Left lung (tissue), 4 donors: ENCODE measurements at regions not wholly inside any gene's neighbourhood (a gene's known extent, or its start where the extent isn't known, plus 50 kb on each side); places are given as distances from the start of the nearest gene placed in this dataset.
"Not testable (repeated sequence)": the region's sequence is repeated elsewhere in the genome, so short reads cannot be mapped to it uniquely, and the experiment has no call there.

ENCODE experiments used
- ATAC-seq: fragments of 200-7000 bp; cut with Tn5 transposase; one replicate; pipeline ENCODE4 v1.9.1; 2020; ENCODE audit warnings: moderate library complexity
- DNase-seq, 4 donors: peaks; one replicate each; pipeline ENCODE4 v3.0.0-alpha.2; 2013 to 2020
- H3K27ac ChIP-seq, 2 donors: fragments of 200-600 bp; sonication (generic) in 1 of 2; one replicate each; pipeline versions ENCODE4 v1.5.0 to v1.8.0; 2020 to 2021
- H3K27me3 ChIP-seq, 2 donors: fragments of 200-600 bp; sonication (generic) in 1 of 2; one replicate each; pipeline versions ENCODE4 v1.5.0 to v1.8.0; 2020 to 2021
- H3K36me3 ChIP-seq, 2 donors: fragments of 200-600 bp; sonication (generic) in 1 of 2; one replicate each; pipeline versions ENCODE4 v1.5.0 to v1.8.0; 2020 to 2021
- H3K4me1 ChIP-seq, 2 donors: fragments of 200-600 bp; one replicate each; pipeline ENCODE4 v1.8.0; 2021
- H3K4me3 ChIP-seq, 2 donors: fragments of 200-600 bp; sonication (generic) in 1 of 2; one replicate each; pipeline versions ENCODE4 v1.5.0 to v1.8.0; 2020 to 2021; ENCODE audit warnings: mild to moderate bottlenecking in 1 of 2
- H3K9me3 ChIP-seq, 2 donors: fragments of 200-600 bp; sonication (generic) in 1 of 2; one replicate each; pipeline versions ENCODE4 v1.5.0 to v1.8.0; 2020 to 2021
- CTCF ChIP-seq, 2 donors: fragments of 200-600 bp; sonication (generic) in 1 of 2; IDR thresholded peaks; one replicate each; pipeline versions ENCODE4 v1.5.0 to v1.8.0; 2021; ENCODE audit warnings: antibody characterized with exemption in 2 of 2
- intact Hi-C, 2 donors: fragments of 100-400 bp; cut with DNase I; formaldehyde crosslinking; loops; one replicate each; pipeline versions ENCODE4 v1.11.2 to v1.14.2; 2022
- donor health status: DM: no; HTN: yes; CAD: no.
- donor health status: DM: no; HTN: no; CAD: no.

DNA sequence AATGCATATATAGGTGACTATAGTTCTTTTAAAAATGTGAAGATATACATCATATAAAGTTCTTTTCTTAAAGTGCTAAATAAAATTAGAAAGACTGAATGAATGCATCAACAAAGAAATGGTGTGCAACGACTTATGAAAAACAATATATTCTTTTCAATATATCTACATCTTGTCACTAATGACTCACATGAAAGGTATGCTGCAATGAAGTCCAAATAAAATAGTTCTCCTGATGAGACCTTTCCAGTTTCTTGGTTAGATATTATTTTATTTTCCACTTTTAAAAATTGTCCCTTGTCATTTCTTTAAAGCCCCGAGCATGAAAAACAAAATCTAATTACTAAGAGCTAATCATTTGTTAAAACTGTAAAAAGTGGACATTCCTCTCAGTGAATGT, 462.1 kb downstream of the PCDH11X start:
- Histone ChIP-seq H3K4me1 (no peaks in the 10 kb centered on the region), H3K27ac (no peak overlapping the region), H3K9me3 (no peaks in the 10 kb centered on the region), H3K36me3 (no peaks in the 10 kb centered on the region), H3K4me3 (no peak overlapping the region), H3K27me3 (no peaks in the 10 kb centered on the region)
- intact Hi-C loops = no loop called here
- TF ChIP-seq CTCF (IDR thresholded peaks at IDR 0.05) = no peak
- ATAC-seq = no peak
- DNase-seq = no peak

DNA sequence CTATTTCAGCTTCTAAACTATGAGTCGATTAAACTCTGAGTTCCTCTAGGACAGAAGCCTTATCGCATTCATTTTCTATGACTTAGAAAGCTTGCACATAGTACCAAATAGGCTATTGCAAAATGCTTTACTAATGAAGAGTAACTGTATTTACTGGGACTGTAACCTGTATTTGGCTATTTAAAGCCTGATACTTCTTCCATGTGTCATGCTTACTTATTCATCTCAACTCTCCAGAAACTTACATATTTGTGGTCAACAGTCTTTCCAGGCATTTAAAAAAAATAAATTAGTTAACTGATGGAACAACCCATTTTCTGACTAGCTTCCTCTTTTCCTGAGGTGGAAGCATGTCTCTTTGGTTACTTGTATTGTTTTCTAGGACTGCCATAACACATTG, 467.9 kb downstream of the PCDH11X start:
- Histone ChIP-seq H3K36me3 (no peaks in the 10 kb centered on the region), H3K4me3 (no peak overlapping the region), H3K9me3 (no peaks in the 10 kb centered on the region), H3K27ac (no peak overlapping the region), H3K27me3 (no peaks in the 10 kb centered on the region), H3K4me1 (no peaks in the 10 kb centered on the region)
- no peak for ATAC-seq
- intact Hi-C loops = no loop called here
- no peak for DNase-seq
- TF ChIP-seq CTCF (IDR thresholded peaks at IDR 0.05) = no peak

DNA sequence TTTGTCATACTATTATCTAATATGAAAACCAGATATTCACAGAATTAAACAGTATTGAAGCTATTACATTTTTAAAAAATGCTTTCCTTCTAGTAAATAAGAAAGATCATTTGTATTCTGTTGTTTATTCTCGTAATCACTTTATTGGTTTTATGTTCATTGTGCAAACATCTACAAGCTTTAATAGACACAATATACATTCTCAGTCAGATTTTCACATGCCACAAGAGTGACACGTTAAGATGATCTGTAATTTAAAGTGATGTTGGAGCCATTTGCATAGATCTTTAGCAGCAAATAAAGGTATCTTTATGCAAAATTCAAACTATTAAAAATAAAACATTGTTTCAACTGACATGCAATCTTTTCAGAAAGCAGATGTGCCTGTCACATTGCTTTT, 469.9 kb downstream of the PCDH11X start:
- Histone ChIP-seq H3K9me3 (no peaks in the 10 kb centered on the region), H3K4me3 (no peak overlapping the region), H3K36me3 (no peaks in the 10 kb centered on the region), H3K27me3 (no peaks in the 10 kb centered on the region), H3K27ac (no peak overlapping the region), H3K4me1 (no peaks in the 10 kb centered on the region)
- ATAC-seq = no peak
- intact Hi-C loops = no loop called here
- no peak for TF ChIP-seq CTCF (IDR thresholded peaks at IDR 0.05)
- DNase-seq = no peak

DNA sequence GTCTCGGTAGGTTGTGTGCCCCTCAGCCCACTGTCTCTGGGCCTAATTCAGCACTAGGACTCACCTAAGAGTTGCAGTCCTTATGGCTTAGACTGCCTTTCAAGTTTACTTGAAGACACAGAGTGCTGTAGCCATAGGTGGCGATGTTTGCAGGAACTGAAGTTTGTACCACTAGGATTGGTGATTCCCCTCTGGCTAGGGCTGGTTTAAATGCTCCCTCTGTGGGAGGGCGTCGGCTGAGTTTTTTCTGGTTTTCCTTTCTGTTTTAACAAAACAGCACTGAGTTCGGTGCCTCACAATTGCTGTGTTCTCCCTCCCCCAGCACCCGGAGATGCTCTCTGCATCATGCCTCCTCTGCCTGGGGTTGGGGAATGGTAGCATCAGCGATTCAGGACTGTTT, 480.9 kb downstream of the PCDH11X start:
- no peak for TF ChIP-seq CTCF (IDR thresholded peaks at IDR 0.05)
- Histone ChIP-seq H3K36me3 (no peaks in the 10 kb centered on the region), H3K9me3 (peaks cover 0 to 12% of the 10 kb centered on the region in 2 donors), H3K27ac (no peak overlapping the region), H3K27me3 (no peaks in the 10 kb centered on the region), H3K4me3 (no peak overlapping the region), H3K4me1 (no peaks in the 10 kb centered on the region)
- ATAC-seq = no peak
- intact Hi-C loops = no loop called here
- no peak for DNase-seq

DNA sequence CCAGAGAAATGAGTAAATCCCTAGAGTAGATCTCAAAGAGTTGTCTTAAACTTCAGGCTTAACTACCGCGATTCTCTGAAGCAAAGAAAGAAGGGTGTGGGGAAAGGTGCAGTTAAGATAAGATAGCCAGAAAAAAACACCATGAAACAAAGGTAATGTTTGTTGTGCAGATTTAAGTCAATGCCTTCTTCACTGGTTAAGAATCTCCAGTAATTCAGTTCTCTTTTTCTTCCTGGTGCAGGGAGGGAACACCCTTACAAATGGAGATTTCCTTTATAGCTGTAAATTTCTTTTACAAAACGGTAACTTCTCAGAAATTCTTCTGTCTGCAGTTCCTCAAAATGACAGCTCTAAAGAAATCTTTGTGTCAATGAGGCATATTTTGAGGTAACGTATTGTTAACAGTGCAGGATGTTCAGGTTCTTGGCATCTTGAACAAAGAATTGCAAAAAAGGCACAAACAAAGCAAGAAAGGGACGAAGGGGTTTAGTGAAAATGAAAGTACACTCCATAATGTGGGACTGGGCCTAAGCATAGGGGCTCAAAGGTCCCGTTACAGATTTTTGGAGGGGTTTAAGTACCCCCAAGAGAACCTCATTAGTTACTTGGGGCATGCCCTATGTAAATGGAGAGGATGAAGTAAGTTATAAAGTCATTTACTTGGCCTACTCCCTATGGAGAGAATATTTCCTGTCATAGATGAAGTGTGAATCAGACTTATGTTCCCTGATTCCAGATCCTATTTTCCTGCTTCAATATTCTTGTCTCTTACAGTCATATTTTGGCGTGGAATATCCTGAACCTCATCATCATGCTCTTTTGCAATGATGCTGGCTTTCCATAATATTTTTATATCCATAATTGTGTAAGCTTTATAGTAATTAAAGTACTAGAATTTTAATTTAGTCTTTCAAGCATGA, 492.0 kb downstream of the PCDH11X start:
- ATAC-seq (no peak), DNase-seq (peak in 2 of 4 donors; percentile 7 to 33)
- intact Hi-C loops = no loop called here
- Histone ChIP-seq H3K27ac (no peak overlapping the region), H3K9me3 (no peaks in the 10 kb centered on the region), H3K36me3 (no peaks in the 10 kb centered on the region), H3K27me3 (no peaks in the 10 kb centered on the region), H3K4me3 (no peak overlapping the region), H3K4me1 (no peaks in the 10 kb centered on the region)
- TF ChIP-seq CTCF (IDR thresholded peaks at IDR 0.05) = no peak

DNA sequence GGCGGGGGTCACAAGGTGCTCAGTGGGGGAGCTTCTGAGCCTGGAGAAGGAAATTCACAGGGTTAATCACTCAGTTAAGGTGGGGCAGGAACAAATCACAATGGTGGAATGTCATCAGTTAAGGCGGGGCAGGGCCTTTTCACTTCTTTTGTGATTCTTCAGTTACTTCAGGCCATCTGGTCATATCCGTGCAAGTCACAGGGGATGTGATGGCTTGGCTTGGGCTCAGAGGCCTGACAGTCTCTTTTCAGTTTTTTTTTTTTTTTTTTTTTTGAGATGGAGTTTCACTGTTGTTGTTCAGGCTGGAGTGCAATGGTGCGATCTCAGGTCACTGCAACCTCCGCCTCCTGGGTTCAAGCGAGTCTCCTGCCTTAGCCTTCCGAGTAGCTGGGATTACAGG, 499.4 kb downstream of the PCDH11X start:
- H3K4me3 ChIP-seq, H3K36me3 ChIP-seq, H3K27me3 ChIP-seq, H3K4me1 ChIP-seq, ATAC-seq, H3K27ac ChIP-seq, DNase-seq, H3K9me3 ChIP-seq, intact Hi-C loops: not testable (repeated sequence)

- DNase-seq, H3K27me3 ChIP-seq, intact Hi-C loops, ATAC-seq, H3K27ac ChIP-seq, H3K9me3 ChIP-seq, H3K4me1 ChIP-seq, H3K36me3 ChIP-seq, H3K4me3 ChIP-seq: not testable (repeated sequence)
Observed at GRCh38 chrX:92280347-92280746, 501.2 kb downstream of the PCDH11X start.
